ENCODE measurements at regions not wholly inside any gene's neighbourhood (a gene's known extent, or its start where the extent isn't known, plus 50 kb on each side); places are given as distances from the start of the nearest gene placed in this dataset.
A peak's percentile ranks its signal among the peaks of the same experiment; 100 is the strongest.

DNA sequence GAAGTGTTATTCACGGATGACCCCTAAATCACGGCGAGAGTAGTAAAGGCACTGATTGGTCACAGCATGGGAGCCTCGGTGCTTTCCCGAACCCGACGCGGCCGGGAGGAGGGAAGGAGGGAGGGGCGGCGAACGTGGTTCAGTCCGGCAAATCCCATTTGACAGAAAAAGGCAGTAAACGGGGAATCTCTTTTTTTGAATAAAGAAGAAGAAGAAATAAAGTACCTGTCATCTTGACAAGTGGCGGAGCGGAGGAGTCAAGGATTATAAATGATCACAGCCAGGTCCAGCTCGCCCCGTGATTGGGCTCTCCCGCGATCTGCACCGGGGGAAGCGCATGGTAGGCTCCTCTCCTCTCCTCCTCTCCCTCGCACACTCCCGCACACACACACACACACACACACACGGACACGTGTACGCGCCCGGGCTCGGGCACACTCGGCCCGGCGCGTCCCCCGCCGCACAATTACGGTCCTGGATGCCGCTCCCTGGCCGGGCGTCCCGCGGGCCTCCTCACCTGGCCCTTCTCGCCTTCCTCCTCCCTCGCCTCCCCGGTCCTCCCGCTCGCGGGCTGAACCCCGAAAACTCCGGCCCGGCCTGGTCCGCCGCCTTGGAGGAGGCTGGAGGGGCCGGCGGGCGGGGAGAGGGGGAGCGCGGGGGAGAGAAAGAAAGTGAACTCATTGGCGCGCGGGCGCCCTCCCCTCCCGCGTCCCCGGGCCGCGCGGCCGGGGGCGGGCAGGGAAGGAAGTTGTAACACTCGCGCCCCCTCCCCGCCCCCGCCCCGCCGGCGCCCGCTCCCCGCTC is 99.2 kb upstream of the TENM3 start:
- peak; percentile 65 to 75 (median 69) for DNase-seq
- WGBS, 2 donors, result 0 to 1% methylated on average over 54 to 78 of the region's 79 CpGs

GRCh38 chr4:182144626-182145333 is 98.4 kb upstream of the TENM3 start:
- Histone ChIP-seq H3K4me3 (peak overlapping the region; percentile 27), H3K9ac (ENCODE audit: insufficient read depth in 1 of 2, low read length in 2 of 2) (peak overlapping the region in 1 of 2 donors; percentile 49), H3K36me3 (ENCODE audit: control insufficient read depth in 4 of 4, insufficient read depth in 4 of 4, low read length in 4 of 4) (no peaks in the 10 kb centered on the region), H3K27ac (ENCODE audit: low read depth in 1 of 2, low read length in 1 of 2) (no peak overlapping the region), H3K27me3 (ENCODE audit: control insufficient read depth in 3 of 3, insufficient read depth in 3 of 3, low read length in 2 of 3) (peaks cover 16 to 89% (median 65%) of the 10 kb centered on the region in 3 donors), H3K9me3 (ENCODE audit: control insufficient read depth in 4 of 4, insufficient read depth in 3 of 4, low read length in 3 of 4) (peaks cover 0 to 10% (median 0%) of the 10 kb centered on the region in 4 donors), H3K4me1 (ENCODE audit: control insufficient read depth in 5 of 5, insufficient read depth in 5 of 5, low read length in 5 of 5) (peaks cover 0 to 17% (median 6%) of the 10 kb centered on the region in 5 donors)
- TF ChIP-seq CTCF (IDR thresholded peaks at IDR 0.05; ENCODE audit: control extremely low read depth, extremely low read depth), result no peak
- peak; percentile 35 to 52 (median 47) for DNase-seq
- ATAC-seq (ENCODE audit: insufficient read depth, low FRiP score), result no peak
- WGBS, 2 donors, result 1% methylated on average over 50 to 93 of the region's 93 CpGs

More for the DNA sequence above, 99.2 kb upstream of the TENM3 start:
- Histone ChIP-seq H3K27me3 (ENCODE audit: control insufficient read depth in 3 of 3, insufficient read depth in 3 of 3, low read length in 2 of 3) (peaks cover 16 to 89% (median 67%) of the 10 kb centered on the region in 3 donors), H3K9me3 (ENCODE audit: control insufficient read depth in 4 of 4, insufficient read depth in 3 of 4, low read length in 3 of 4) (peaks cover 0 to 10% (median 0%) of the 10 kb centered on the region in 4 donors), H3K4me3 (peak overlapping the region; percentile 27), H3K27ac (ENCODE audit: low read depth in 1 of 2, low read length in 1 of 2) (peak overlapping the region in 1 of 2 donors; percentile 23), H3K9ac (ENCODE audit: insufficient read depth in 1 of 2, low read length in 2 of 2) (no peak overlapping the region), H3K36me3 (ENCODE audit: control insufficient read depth in 4 of 4, insufficient read depth in 4 of 4, low read length in 4 of 4) (no peaks in the 10 kb centered on the region), H3K4me1 (ENCODE audit: control insufficient read depth in 5 of 5, insufficient read depth in 5 of 5, low read length in 5 of 5) (peaks cover 0 to 17% (median 6%) of the 10 kb centered on the region in 5 donors)
- TF ChIP-seq CTCF (IDR thresholded peaks at IDR 0.05; ENCODE audit: control extremely low read depth, extremely low read depth), result no peak
- peak; percentile 56 for ATAC-seq (ENCODE audit: insufficient read depth, low FRiP score)

- H3K9ac ChIP-seq (ENCODE audit: insufficient read depth in 1 of 2, low read length in 2 of 2), result peak overlapping the region in 1 of 2 donors; percentile 49
- peaks cover 12 to 85% (median 59%) of the 10 kb centered on the region in 3 donors for H3K27me3 ChIP-seq (ENCODE audit: control insufficient read depth in 3 of 3, insufficient read depth in 3 of 3, low read length in 2 of 3)
Measured at GRCh38 chr4:182145334-182145905, 97.8 kb upstream of the TENM3 start.

More at GRCh38 chr4:182145334-182145905, 97.8 kb upstream of the TENM3 start:
- Histone ChIP-seq H3K36me3 (ENCODE audit: control insufficient read depth in 4 of 4, insufficient read depth in 4 of 4, low read length in 4 of 4) (no peaks in the 10 kb centered on the region), H3K9me3 (ENCODE audit: control insufficient read depth in 4 of 4, insufficient read depth in 3 of 4, low read length in 3 of 4) (peaks cover 0 to 6% (median 0%) of the 10 kb centered on the region in 4 donors), H3K27ac (ENCODE audit: low read depth in 1 of 2, low read length in 1 of 2) (no peak overlapping the region), H3K4me1 (ENCODE audit: control insufficient read depth in 5 of 5, insufficient read depth in 5 of 5, low read length in 5 of 5) (peaks cover 0 to 17% (median 5%) of the 10 kb centered on the region in 5 donors), H3K4me3 (no peak overlapping the region)
- WGBS, 2 donors, result 9 to 13% methylated on average over 12 of the region's 12 CpGs
- no peak for TF ChIP-seq CTCF (IDR thresholded peaks at IDR 0.05; ENCODE audit: control extremely low read depth, extremely low read depth)
- ATAC-seq (ENCODE audit: insufficient read depth, low FRiP score), result no peak
- DNase-seq, result no peak
